HG03135 (cell line): ENCODE measurements at regions not wholly inside any gene's neighbourhood (a gene's known extent, or its start where the extent isn't known, plus 50 kb on each side); places are given as distances from the start of the nearest gene placed in this dataset.

Experiments used
- ATAC-seq: cut with Tn5 transposase; IDR thresholded peaks from one replicate; pipeline ENCODE4 v1.9.1; 2021; ENCODE audit warnings: mild to moderate bottlenecking, moderate library complexity; ENCODE audit not compliant: unreplicated experiment

GRCh38 chr7:41383596-41383995 lies 319.3 kb downstream of the INHBA start:
- ATAC-seq = no peak

GRCh38 chr7:41378156-41378555 lies 324.7 kb downstream of the INHBA start:
- no peak for ATAC-seq

DNA sequence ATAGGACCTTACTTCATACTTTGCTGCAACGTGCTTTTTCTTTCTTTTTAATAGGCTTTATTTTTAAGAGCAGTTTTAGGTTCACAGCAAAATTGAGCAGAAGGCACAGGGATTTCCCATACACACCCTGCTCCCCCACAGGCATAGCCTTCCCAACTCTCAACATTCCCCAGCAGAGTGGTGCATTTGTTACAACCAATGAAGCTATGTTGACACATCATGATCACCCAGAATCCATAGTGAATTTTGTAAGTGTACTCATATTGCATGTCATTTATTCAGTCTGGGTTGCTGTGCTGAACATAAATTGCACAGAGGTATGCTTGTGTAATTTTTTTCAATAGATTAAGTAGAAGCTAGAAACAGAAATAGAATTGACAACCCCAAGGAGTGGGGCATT lies 327.3 kb downstream of the INHBA start:
- no peak for ATAC-seq

DNA sequence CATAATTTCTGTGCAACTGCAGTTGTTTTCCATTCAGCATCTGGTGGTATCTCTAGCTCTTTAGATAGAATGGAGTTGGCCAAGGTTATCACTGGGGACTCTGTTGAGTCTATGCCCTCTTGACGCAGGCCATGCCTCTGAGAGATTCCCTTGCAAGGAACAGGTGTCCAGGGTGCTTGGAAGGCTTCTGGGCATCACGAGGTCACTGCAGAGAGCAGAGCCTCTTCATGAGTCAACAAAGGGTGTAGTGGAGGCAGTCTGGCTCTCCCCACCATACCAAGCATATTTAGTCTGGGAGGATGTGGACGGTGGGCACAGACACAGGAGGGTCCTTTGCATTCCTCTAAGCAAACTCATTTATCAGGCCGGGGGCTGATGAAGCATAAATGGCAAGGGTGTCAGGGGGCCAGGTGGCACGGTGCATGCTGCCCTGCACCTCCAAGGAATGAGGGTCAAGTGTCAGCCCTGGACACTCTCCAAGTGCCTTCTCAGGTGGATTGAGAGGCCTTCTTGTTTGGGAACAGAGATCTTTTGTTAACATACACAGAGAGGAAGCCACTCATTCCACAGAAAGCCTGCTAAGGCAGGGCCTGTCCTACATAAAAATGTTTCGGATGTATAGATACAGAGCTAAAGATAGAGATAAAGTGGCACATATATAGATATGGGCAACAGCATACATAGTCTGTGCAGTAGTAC lies 328.6 kb downstream of the INHBA start:
- no peak for ATAC-seq

- ATAC-seq = no peak
These were observed 334.7 kb downstream of the INHBA start for GRCh38 chr7:41367967-41368882.

- no peak for ATAC-seq
These were observed 351.8 kb downstream of the INHBA start for GRCh38 chr7:41351091-41351490.

- ATAC-seq = no peak
These were observed 356.0 kb downstream of the INHBA start for GRCh38 chr7:41346878-41347277.

GRCh38 chr7:41339913-41340676 lies 362.8 kb downstream of the INHBA start:
- ATAC-seq = no peak

GRCh38 chr7:41336981-41337380 lies 365.9 kb downstream of the INHBA start:
- ATAC-seq = no peak

DNA sequence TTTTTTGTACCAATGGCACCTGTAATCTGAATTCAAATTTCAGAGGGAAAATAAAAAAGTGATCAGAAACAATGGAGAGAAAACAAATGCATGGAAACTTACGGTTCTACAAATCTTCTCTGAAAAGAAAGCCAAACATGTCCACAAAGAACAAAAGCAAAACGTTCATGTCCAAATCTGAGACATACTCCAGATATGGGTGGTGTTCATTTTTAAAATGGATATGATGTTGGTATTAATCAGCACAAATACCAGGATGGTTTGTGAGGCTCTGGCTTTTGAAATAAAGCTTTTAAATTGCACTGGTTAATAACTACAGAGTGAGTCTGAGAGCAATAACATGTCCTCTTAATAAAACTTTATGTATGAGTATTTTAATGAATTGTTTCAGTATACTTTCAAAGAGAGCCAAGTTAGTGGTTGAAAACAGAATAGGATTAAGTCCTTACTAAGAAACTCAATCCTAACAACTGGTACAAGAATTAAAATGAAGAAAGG lies 366.4 kb downstream of the INHBA start:
- no peak for ATAC-seq

- ATAC-seq = no peak
These were observed 368.6 kb downstream of the INHBA start for GRCh38 chr7:41334071-41334862.

DNA sequence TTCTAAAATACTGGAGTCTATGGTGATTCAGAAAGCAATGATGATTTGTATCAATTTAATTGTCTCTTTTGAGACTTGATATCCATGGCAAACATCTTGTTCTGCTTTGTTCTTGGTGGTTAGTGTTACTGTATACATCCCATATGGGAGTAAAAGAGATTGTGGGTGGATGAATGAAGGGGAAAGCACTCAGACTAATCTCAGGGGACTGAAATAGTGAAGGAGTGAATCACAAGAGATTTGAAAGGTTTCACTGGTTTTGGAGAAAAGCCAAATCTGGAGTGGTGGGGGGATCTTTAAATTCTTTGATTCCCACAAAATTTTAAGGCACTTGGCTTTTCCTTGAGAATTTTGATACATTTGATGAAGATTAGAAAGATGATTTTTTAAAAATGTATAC lies 369.4 kb downstream of the INHBA start:
- ATAC-seq = no peak

DNA sequence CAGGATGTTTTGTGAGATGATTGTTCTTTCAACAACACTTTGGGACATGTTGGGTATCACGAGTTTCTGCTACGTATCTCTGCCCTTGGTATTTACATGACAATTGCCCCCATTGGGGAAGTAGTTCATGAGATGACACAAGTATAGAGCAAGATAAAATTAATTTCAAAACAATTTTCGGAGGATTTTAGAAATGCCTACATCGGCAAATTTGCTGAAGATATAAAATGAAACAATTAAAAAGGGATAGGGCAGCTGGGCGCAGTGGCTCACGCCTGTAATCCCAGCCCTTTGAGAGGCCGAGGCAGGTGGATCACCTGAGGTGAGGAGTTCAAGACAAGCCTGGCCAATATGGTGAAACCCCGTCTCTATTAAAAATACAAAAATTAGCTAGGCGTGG lies 371.7 kb downstream of the INHBA start:
- ATAC-seq = no peak

GRCh38 chr7:41328544-41328943 lies 374.3 kb downstream of the INHBA start:
- ATAC-seq = no peak

DNA sequence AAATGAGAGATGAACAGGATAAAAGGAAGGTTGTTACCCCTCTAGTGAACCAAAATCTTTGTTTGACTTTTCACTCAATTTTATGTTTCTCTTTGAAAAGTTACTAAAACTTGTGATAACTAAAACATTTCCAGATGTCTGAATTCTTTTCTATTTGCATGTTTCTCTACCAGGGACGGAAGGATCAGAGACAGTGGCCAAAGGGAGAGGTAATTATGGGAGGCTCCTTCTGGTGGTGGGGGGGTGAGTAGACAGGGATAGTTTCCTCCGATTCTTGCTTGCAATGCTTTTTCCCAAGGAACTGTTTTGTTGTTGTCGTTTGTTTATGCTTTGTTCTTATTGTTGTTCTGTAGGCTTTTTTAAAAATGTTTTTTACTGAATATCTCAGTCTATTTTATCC lies 374.8 kb downstream of the INHBA start:
- no peak for ATAC-seq

DNA sequence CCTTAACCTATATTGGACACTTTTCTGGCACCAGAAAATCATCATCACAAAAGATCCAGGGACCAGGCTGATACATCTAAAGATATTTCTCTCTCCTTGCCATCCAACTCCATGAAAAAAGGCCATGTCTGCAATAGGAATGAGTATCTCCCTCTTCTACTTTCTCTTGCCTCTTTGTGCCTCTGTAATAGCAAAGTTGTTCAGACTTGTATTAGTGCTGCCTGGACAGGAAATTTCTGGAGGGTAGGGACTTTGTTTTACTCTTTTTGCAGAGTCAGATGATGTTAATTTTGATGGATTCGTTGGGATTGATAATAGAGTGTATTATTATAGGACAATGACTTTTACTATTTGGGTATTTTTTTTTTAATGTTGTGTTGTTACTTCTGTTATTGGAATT lies 376.3 kb downstream of the INHBA start:
- ATAC-seq = no peak

DNA sequence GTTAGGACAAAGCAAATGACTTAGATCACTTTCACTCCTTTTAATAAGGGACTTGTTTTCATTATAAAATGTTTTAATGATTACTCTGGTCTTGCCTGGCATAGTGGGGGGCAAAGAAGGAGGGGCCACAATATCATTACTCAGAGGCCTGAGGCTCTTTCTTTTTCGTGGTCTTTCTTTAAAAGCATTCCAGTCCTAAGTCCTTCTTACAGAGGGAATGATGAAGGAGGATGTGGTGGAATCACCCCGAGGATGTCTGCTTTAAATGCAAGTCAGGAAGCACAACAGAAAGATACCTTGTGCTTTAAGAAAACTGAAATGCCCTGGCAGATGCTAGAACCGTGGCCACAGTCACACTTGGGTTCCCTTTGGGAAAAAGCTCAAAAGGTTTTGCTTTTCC lies 379.1 kb downstream of the INHBA start:
- no peak for ATAC-seq

- ATAC-seq = no peak
These were observed 383.3 kb downstream of the INHBA start for GRCh38 chr7:41319581-41319980.

GRCh38 chr7:41316410-41316809 lies 386.5 kb downstream of the INHBA start:
- no peak for ATAC-seq

- ATAC-seq = no peak
These were observed 387.1 kb downstream of the INHBA start for GRCh38 chr7:41315764-41316163.

DNA sequence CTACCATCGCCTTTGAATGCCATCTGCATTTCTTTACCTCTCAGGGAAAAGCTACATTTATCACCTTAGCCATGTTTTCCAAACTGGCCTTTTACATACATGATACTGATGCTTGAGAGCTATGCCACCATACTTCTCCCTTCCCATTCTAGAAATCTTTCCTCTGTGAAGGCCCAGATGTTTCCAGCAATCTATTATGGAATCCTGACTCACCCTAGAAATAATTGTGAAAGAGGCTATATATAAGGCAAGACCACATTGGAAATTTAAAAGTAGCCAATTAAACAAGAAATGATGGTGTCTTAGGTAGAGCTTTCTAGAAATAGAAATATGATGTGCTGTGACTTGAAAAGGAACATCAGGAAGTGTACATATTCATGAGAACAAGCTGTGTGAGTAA lies 389.7 kb downstream of the INHBA start:
- no peak for ATAC-seq
